ENCODE measurements at regions not wholly inside any gene's neighbourhood (a gene's known extent, or its start where the extent isn't known, plus 50 kb on each side); places are given as distances from the start of the nearest gene placed in this dataset.

GRCh38 chr14:84442521-84442920 is 1087.4 kb upstream of the FLRT2 start (continued):
- no peak for TF ChIP-seq USF2 (IDR thresholded peaks at IDR 0.05)
- TF ChIP-seq EHF (CRISPR knock-in tag; IDR thresholded peaks at IDR 0.05) = no peak
- TF ChIP-seq RCOR1 (IDR thresholded peaks at IDR 0.05; ENCODE audit: low read depth, low read length) = no peak
- TF ChIP-seq, protein P1, sequence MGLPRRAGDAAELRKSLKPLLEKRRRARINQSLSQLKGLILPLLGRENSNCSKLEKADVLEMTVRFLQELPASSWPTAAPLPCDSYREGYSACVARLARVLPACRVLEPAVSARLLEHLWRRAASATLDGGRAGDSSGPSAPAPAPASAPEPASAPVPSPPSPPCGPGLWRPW (IDR thresholded peaks at IDR 0.05) = no peak
- no peak for TF ChIP-seq ZFP36 (IDR thresholded peaks at IDR 0.05; ENCODE audit: borderline replicate concordance, partially characterized antibody)
- no peak for TF ChIP-seq TP53 (CRISPR knock-in tag; IDR thresholded peaks at IDR 0.05)
- no peak for TF ChIP-seq MAFK (IDR thresholded peaks at IDR 0.05; ENCODE audit: partially characterized antibody)
- TF ChIP-seq CHD2 (IDR thresholded peaks at IDR 0.05; ENCODE audit: low read length, partially characterized antibody) = no peak
- no peak for TF ChIP-seq ELK1 (IDR thresholded peaks at IDR 0.05; ENCODE audit: low read depth, low read length)
- TF ChIP-seq ZSCAN20 (CRISPR knock-in tag; IDR thresholded peaks at IDR 0.05) = no peak

GRCh38 chr14:84445486-84445885 is 1084.5 kb upstream of the FLRT2 start:
- TF ChIP-seq PBX3 (IDR thresholded peaks at IDR 0.05) (no peak), ZC3H11A (IDR thresholded peaks at IDR 0.05) (no peak), GATA3 (IDR thresholded peaks at IDR 0.05; ENCODE audit: borderline replicate concordance) (no peak), ELK1 (IDR thresholded peaks at IDR 0.05; ENCODE audit: low read depth, low read length) (no peak), MYC (IDR thresholded peaks at IDR 0.05; ENCODE audit: borderline replicate concordance, low read length) (no peak)
- ATAC-seq (no peak), DNase-seq (ENCODE audit: low read depth in 1 of 2, low spot score in 1 of 2) (no peak), FAIRE-seq (no peak)
- no peak overlapping the region for H3K4me2 ChIP-seq
- POLR2A ChIA-PET = no interaction called here
- H3K4me3 ChIP-seq = no peak overlapping the region
- CTCF ChIA-PET = no interaction called here
- H3K9me3 ChIP-seq = no peaks in the 10 kb centered on the region
- H3K4me1 ChIP-seq = no peaks in the 10 kb centered on the region
- no peak overlapping the region for H3K27ac ChIP-seq
- WGBS (ENCODE audit: missing lambda C conversion rate) = 16% methylated on average over 2 of the region's 2 CpGs

- TF ChIP-seq EHF (CRISPR knock-in tag; IDR thresholded peaks at IDR 0.05) (no peak), MYC (IDR thresholded peaks at IDR 0.05; ENCODE audit: borderline replicate concordance, low read length) (no peak), PHF8 (IDR thresholded peaks at IDR 0.05; ENCODE audit: borderline replicate concordance, low read depth) (no peak), BCL3 (IDR thresholded peaks at IDR 0.05) (no peak), HOXA7 (CRISPR knock-in tag; IDR thresholded peaks at IDR 0.05) (no peak), FOSL2 (IDR thresholded peaks at IDR 0.05) (no peak), FOSL2 (CRISPR knock-in tag; IDR thresholded peaks at IDR 0.05) (no peak), KDM5A (IDR thresholded peaks at IDR 0.05) (no peak), TFCP2L1 (CRISPR knock-in tag; IDR thresholded peaks at IDR 0.05) (no peak), SREBF2 (IDR thresholded peaks at IDR 0.05) (no peak), JUN (IDR thresholded peaks at IDR 0.05) (no peak), EP300 (IDR thresholded peaks at IDR 0.05) (no peak), ZSCAN20 (CRISPR knock-in tag; IDR thresholded peaks at IDR 0.05) (no peak), MAFK (IDR thresholded peaks at IDR 0.05; ENCODE audit: partially characterized antibody) (no peak)
- H3K4me2 ChIP-seq = no peak overlapping the region
- no peak overlapping the region for H3K4me3 ChIP-seq
- WGBS (ENCODE audit: missing lambda C conversion rate) = 24% methylated on average over 3 of the region's 3 CpGs
- no peak overlapping the region for H3K27ac ChIP-seq
- no peaks in the 10 kb centered on the region for H3K9me3 ChIP-seq
- FAIRE-seq (no peak), ATAC-seq (no peak), DNase-seq (ENCODE audit: low read depth in 1 of 2, low spot score in 1 of 2) (no peak)
- CTCF ChIA-PET = no interaction called here
- H3K4me1 ChIP-seq = no peaks in the 10 kb centered on the region
- POLR2A ChIA-PET = no interaction called here
Observed at GRCh38 chr14:84446250-84446649, 1083.7 kb upstream of the FLRT2 start.
